Fibroblast of the conjunctiva (primary cell): ENCODE measurements at regions not wholly inside any gene's neighbourhood (a gene's known extent, or its start where the extent isn't known, plus 50 kb on each side); places are given as distances from the start of the nearest gene placed in this dataset.
"Not testable (repeated sequence)": the region's sequence is repeated elsewhere in the genome, so short reads cannot be mapped to it uniquely, and the experiment has no call there.

Source experiments
- DNase-seq: peaks from one replicate; pipeline ENCODE4 v3.0.0-alpha.2; 2010; ENCODE audit warnings: low read depth

GRCh38 chr9:32004431-32005076, 379.9 kb upstream of the ACO1 start:
- no peak for DNase-seq

- no peak for DNase-seq
Observed at GRCh38 chr9:32010322-32010721, 374.1 kb upstream of the ACO1 start.

- DNase-seq, result no peak
Observed at GRCh38 chr9:32011049-32011448, 373.4 kb upstream of the ACO1 start.

GRCh38 chr9:32015795-32016194, 368.6 kb upstream of the ACO1 start:
- no peak for DNase-seq

GRCh38 chr9:32045513-32045912, 338.9 kb upstream of the ACO1 start:
- DNase-seq, result no peak

- no peak for DNase-seq
Observed at GRCh38 chr9:32067261-32067660, 317.2 kb upstream of the ACO1 start.

- no peak for DNase-seq
Observed at GRCh38 chr9:32069169-32069813, 315.2 kb upstream of the ACO1 start.

GRCh38 chr9:32069969-32070368, 314.5 kb upstream of the ACO1 start:
- no peak for DNase-seq

GRCh38 chr9:32072570-32072969, 311.9 kb upstream of the ACO1 start:
- no peak for DNase-seq

- no peak for DNase-seq
Observed at GRCh38 chr9:32092031-32092430, 292.4 kb upstream of the ACO1 start.

- DNase-seq, result no peak
Observed at GRCh38 chr9:32117291-32117690, 267.2 kb upstream of the ACO1 start.

GRCh38 chr9:32128546-32128945, 255.9 kb upstream of the ACO1 start:
- DNase-seq, result no peak

- not testable (repeated sequence) for DNase-seq
Observed at GRCh38 chr9:32130709-32131108, 253.7 kb upstream of the ACO1 start.

- no peak for DNase-seq
Observed at GRCh38 chr9:32136700-32137339, 247.6 kb upstream of the ACO1 start.

GRCh38 chr9:32142074-32142473, 242.4 kb upstream of the ACO1 start:
- DNase-seq, result no peak

GRCh38 chr9:32148553-32148952, 235.9 kb upstream of the ACO1 start:
- DNase-seq, result not testable (repeated sequence)

GRCh38 chr9:32161209-32161608, 223.2 kb upstream of the ACO1 start:
- no peak for DNase-seq

GRCh38 chr9:32161720-32162119, 222.7 kb upstream of the ACO1 start:
- DNase-seq, result no peak

- DNase-seq, result not testable (repeated sequence)
Observed at GRCh38 chr9:32166316-32166715, 218.1 kb upstream of the ACO1 start.

- no peak for DNase-seq
Observed at GRCh38 chr9:32171339-32171738, 213.1 kb upstream of the ACO1 start.

- DNase-seq, result no peak
Observed at GRCh38 chr9:32172256-32172655, 212.2 kb upstream of the ACO1 start.

GRCh38 chr9:32177396-32177795, 207.0 kb upstream of the ACO1 start:
- DNase-seq, result no peak

GRCh38 chr9:32180597-32180996, 203.8 kb upstream of the ACO1 start:
- no peak for DNase-seq

GRCh38 chr9:32200241-32200640, 184.2 kb upstream of the ACO1 start:
- DNase-seq, result no peak
